ENCODE measurements at regions not wholly inside any gene's neighbourhood (a gene's known extent, or its start where the extent isn't known, plus 50 kb on each side); places are given as distances from the start of the nearest gene placed in this dataset.

DNA sequence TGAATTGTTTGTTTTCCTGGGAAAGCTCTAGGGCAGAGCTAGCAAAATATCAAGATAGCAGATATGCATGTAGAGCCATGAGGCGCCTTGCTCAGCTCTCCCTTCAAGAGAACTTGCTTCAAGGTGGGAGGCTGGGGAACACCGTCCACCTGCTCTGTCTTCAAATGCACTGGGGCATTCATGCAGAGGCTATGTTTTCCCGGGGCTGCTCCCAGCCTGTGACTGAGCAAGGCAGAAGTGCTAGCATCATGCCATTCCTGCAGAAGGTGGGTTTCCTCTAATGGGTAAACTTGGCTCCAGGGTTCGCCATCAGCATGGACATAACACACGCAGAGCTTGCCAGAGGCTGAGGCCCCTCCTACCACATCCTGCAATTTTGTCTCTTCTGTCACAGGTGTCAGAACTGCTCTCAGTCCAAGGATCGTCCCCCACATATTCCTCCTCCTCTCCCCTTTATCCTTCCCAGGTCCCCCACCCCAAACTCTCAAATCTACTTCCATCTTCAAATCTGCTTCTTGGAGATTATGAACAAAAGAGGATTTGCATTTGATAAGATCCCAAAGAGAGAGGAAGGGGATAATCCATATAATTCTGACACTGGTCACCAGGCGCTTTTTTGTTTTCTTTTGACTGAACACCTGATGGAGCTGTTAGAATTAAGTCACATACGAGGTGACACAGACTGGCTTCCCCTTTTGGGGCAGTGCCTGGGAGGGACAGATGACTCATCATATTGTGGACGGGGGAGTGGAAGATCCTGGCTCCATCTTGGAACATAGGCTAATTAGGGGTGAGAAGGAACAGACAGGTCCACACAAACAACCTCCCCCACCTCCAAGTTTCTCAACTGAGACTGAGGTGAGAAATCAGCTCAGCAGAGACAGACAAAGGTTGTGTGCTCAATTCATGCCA, 85.0 kb upstream of the TAF11L2 start:
- TF ChIP-seq, protein P1, sequence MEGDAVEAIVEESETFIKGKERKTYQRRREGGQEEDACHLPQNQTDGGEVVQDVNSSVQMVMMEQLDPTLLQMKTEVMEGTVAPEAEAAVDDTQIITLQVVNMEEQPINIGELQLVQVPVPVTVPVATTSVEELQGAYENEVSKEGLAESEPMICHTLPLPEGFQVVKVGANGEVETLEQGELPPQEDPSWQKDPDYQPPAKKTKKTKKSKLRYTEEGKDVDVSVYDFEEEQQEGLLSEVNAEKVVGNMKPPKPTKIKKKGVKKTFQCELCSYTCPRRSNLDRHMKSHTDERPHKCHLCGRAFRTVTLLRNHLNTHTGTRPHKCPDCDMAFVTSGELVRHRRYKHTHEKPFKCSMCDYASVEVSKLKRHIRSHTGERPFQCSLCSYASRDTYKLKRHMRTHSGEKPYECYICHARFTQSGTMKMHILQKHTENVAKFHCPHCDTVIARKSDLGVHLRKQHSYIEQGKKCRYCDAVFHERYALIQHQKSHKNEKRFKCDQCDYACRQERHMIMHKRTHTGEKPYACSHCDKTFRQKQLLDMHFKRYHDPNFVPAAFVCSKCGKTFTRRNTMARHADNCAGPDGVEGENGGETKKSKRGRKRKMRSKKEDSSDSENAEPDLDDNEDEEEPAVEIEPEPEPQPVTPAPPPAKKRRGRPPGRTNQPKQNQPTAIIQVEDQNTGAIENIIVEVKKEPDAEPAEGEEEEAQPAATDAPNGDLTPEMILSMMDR (conservative IDR thresholded peaks at IDR 0.05; ENCODE audit: low read length), result peak; percentile 53
- no peak for TF ChIP-seq EZH2phosphoT487 (IDR thresholded peaks at IDR 0.05; ENCODE audit: borderline replicate concordance, low read depth, low read length)
